ENCODE measurements at regions not wholly inside any gene's neighbourhood (a gene's known extent, or its start where the extent isn't known, plus 50 kb on each side); places are given as distances from the start of the nearest gene placed in this dataset.

DNA sequence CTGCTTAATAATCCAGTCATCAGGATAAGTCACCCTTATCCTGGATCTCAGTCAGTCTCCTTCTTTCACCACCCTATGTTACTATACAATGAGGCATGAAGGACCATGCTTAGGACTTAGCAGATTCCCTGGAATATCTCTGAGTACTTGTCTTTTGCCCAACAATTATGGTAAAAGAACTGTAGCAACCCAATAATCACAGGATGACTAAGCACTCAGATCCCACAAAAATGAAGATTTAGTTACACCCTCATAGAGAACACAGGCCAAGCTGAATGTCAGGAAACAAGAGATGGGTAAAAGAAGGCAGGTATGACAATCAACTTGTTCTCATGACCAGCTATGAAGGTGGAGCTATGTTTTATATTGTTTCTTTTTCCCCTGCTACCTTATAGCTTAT is 91.4 kb downstream of the EDN1 start:
- Mint-ChIP-seq H3K4me1 (no peaks in the 10 kb centered on the region), H3K9me3 (peaks cover 20% of the 10 kb centered on the region), H3K4me3 (no peak overlapping the region), H3K27me3 (ENCODE audit: low read depth) (no peaks in the 10 kb centered on the region), H3K36me3 (peaks cover 6% of the 10 kb centered on the region; the same call in 1 of the 2 replicates), H3K27ac (no peak overlapping the region)
- ATAC-seq (no peak), DNase-seq (ENCODE audit: low spot score) (no peak)
- TF ChIP-seq, protein P1, sequence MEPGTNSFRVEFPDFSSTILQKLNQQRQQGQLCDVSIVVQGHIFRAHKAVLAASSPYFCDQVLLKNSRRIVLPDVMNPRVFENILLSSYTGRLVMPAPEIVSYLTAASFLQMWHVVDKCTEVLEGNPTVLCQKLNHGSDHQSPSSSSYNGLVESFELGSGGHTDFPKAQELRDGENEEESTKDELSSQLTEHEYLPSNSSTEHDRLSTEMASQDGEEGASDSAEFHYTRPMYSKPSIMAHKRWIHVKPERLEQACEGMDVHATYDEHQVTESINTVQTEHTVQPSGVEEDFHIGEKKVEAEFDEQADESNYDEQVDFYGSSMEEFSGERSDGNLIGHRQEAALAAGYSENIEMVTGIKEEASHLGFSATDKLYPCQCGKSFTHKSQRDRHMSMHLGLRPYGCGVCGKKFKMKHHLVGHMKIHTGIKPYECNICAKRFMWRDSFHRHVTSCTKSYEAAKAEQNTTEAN (CRISPR knock-in tag; IDR thresholded peaks at IDR 0.05), result no peak
- TF ChIP-seq, protein P2, sequence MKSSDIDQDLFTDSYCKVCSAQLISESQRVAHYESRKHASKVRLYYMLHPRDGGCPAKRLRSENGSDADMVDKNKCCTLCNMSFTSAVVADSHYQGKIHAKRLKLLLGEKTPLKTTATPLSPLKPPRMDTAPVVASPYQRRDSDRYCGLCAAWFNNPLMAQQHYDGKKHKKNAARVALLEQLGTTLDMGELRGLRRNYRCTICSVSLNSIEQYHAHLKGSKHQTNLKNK (CRISPR knock-in tag; IDR thresholded peaks at IDR 0.05), result no peak
- TF ChIP-seq NFYB (CRISPR knock-in tag; conservative IDR thresholded peaks at IDR 0.05; ENCODE audit: low read depth), result no peak
- TF ChIP-seq, protein P3, sequence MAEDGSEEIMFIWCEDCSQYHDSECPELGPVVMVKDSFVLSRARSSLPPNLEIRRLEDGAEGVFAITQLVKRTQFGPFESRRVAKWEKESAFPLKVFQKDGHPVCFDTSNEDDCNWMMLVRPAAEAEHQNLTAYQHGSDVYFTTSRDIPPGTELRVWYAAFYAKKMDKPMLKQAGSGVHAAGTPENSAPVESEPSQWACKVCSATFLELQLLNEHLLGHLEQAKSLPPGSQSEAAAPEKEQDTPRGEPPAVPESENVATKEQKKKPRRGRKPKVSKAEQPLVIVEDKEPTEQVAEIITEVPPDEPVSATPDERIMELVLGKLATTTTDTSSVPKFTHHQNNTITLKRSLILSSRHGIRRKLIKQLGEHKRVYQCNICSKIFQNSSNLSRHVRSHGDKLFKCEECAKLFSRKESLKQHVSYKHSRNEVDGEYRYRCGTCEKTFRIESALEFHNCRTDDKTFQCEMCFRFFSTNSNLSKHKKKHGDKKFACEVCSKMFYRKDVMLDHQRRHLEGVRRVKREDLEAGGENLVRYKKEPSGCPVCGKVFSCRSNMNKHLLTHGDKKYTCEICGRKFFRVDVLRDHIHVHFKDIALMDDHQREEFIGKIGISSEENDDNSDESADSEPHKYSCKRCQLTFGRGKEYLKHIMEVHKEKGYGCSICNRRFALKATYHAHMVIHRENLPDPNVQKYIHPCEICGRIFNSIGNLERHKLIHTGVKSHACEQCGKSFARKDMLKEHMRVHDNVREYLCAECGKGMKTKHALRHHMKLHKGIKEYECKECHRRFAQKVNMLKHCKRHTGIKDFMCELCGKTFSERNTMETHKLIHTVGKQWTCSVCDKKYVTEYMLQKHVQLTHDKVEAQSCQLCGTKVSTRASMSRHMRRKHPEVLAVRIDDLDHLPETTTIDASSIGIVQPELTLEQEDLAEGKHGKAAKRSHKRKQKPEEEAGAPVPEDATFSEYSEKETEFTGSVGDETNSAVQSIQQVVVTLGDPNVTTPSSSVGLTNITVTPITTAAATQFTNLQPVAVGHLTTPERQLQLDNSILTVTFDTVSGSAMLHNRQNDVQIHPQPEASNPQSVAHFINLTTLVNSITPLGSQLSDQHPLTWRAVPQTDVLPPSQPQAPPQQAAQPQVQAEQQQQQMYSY (CRISPR knock-in tag; IDR thresholded peaks at IDR 0.05), result no peak
- no peak for TF ChIP-seq ZNF396 (CRISPR knock-in tag; IDR thresholded peaks at IDR 0.05; ENCODE audit: borderline replicate concordance)
- TF ChIP-seq TP53 (CRISPR knock-in tag; IDR thresholded peaks at IDR 0.05), result no peak
- no peak for TF ChIP-seq NR2C2 (CRISPR knock-in tag; IDR thresholded peaks at IDR 0.05)
- TF ChIP-seq, protein P4, sequence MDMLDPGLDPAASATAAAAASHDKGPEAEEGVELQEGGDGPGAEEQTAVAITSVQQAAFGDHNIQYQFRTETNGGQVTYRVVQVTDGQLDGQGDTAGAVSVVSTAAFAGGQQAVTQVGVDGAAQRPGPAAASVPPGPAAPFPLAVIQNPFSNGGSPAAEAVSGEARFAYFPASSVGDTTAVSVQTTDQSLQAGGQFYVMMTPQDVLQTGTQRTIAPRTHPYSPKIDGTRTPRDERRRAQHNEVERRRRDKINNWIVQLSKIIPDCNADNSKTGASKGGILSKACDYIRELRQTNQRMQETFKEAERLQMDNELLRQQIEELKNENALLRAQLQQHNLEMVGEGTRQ (CRISPR knock-in tag; IDR thresholded peaks at IDR 0.05), result no peak
- TF ChIP-seq, protein P5, sequence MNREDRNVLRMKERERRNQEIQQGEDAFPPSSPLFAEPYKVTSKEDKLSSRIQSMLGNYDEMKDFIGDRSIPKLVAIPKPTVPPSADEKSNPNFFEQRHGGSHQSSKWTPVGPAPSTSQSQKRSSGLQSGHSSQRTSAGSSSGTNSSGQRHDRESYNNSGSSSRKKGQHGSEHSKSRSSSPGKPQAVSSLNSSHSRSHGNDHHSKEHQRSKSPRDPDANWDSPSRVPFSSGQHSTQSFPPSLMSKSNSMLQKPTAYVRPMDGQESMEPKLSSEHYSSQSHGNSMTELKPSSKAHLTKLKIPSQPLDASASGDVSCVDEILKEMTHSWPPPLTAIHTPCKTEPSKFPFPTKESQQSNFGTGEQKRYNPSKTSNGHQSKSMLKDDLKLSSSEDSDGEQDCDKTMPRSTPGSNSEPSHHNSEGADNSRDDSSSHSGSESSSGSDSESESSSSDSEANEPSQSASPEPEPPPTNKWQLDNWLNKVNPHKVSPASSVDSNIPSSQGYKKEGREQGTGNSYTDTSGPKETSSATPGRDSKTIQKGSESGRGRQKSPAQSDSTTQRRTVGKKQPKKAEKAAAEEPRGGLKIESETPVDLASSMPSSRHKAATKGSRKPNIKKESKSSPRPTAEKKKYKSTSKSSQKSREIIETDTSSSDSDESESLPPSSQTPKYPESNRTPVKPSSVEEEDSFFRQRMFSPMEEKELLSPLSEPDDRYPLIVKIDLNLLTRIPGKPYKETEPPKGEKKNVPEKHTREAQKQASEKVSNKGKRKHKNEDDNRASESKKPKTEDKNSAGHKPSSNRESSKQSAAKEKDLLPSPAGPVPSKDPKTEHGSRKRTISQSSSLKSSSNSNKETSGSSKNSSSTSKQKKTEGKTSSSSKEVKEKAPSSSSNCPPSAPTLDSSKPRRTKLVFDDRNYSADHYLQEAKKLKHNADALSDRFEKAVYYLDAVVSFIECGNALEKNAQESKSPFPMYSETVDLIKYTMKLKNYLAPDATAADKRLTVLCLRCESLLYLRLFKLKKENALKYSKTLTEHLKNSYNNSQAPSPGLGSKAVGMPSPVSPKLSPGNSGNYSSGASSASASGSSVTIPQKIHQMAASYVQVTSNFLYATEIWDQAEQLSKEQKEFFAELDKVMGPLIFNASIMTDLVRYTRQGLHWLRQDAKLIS (CRISPR knock-in tag; IDR thresholded peaks at IDR 0.05; ENCODE audit: borderline replicate concordance), result no peak
- TF ChIP-seq, protein P6, sequence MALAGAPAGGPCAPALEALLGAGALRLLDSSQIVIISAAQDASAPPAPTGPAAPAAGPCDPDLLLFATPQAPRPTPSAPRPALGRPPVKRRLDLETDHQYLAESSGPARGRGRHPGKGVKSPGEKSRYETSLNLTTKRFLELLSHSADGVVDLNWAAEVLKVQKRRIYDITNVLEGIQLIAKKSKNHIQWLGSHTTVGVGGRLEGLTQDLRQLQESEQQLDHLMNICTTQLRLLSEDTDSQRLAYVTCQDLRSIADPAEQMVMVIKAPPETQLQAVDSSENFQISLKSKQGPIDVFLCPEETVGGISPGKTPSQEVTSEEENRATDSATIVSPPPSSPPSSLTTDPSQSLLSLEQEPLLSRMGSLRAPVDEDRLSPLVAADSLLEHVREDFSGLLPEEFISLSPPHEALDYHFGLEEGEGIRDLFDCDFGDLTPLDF (CRISPR knock-in tag; IDR thresholded peaks at IDR 0.05), result no peak
- no peak for TF ChIP-seq TEAD4 (CRISPR knock-in tag; IDR thresholded peaks at IDR 0.05)
- TF ChIP-seq ZNF416 (CRISPR knock-in tag; IDR thresholded peaks at IDR 0.05), result no peak
- TF ChIP-seq PRRX2 (CRISPR knock-in tag; IDR thresholded peaks at IDR 0.05), result no peak
- no peak for TF ChIP-seq TEAD1 (CRISPR knock-in tag; IDR thresholded peaks at IDR 0.05)
- TF ChIP-seq, protein P7, sequence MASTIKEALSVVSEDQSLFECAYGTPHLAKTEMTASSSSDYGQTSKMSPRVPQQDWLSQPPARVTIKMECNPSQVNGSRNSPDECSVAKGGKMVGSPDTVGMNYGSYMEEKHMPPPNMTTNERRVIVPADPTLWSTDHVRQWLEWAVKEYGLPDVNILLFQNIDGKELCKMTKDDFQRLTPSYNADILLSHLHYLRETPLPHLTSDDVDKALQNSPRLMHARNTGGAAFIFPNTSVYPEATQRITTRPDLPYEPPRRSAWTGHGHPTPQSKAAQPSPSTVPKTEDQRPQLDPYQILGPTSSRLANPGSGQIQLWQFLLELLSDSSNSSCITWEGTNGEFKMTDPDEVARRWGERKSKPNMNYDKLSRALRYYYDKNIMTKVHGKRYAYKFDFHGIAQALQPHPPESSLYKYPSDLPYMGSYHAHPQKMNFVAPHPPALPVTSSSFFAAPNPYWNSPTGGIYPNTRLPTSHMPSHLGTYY (CRISPR knock-in tag; IDR thresholded peaks at IDR 0.05), result no peak
- ChIA-PET CTCF (no interaction called here), POLR2A (no interaction called here)
